ENCODE measurements at regions not wholly inside any gene's neighbourhood (a gene's known extent, or its start where the extent isn't known, plus 50 kb on each side); places are given as distances from the start of the nearest gene placed in this dataset.

- TF ChIP-seq CTCF (IDR thresholded peaks at IDR 0.05) (no peak), POLR2A (IDR thresholded peaks at IDR 0.05) (no peak), POLR2AphosphoS5 (IDR thresholded peaks at IDR 0.05) (no peak)
- H3K36me3 ChIP-seq, result no peaks in the 10 kb centered on the region
- H3K4me3 ChIP-seq, result no peak overlapping the region
- H3K9me3 ChIP-seq, result no peaks in the 10 kb centered on the region
- WGBS, result 88% methylated on average over 6 of the region's 6 CpGs
- H3K27ac ChIP-seq, result no peak overlapping the region
- H3K27me3 ChIP-seq (replicated peaks; ENCODE audit: insufficient read depth), result no peaks in the 10 kb centered on the region
- DNase-seq (ENCODE audit: low spot score), result no peak
- intact Hi-C loops (cut with DNase I), result no loop called here
- no peaks in the 10 kb centered on the region for H3K4me1 ChIP-seq (replicated peaks)
Measured at GRCh38 chr6:168735268-168735949, 294.4 kb downstream of the SMOC2 start.

- intact Hi-C loops (cut with DNase I), result no loop called here
Measured at GRCh38 chr6:168734523-168734922, 293.5 kb downstream of the SMOC2 start.

GRCh38 chr6:168732676-168733075 lies 291.7 kb downstream of the SMOC2 start:
- Histone ChIP-seq H3K9me3 (no peaks in the 10 kb centered on the region), H3K27me3 (replicated peaks; ENCODE audit: insufficient read depth) (no peaks in the 10 kb centered on the region), H3K36me3 (no peaks in the 10 kb centered on the region), H3K4me1 (replicated peaks) (no peaks in the 10 kb centered on the region), H3K4me3 (no peak overlapping the region), H3K27ac (no peak overlapping the region)
- TF ChIP-seq CTCF (IDR thresholded peaks at IDR 0.05), result no peak
- no peak for TF ChIP-seq POLR2AphosphoS5 (IDR thresholded peaks at IDR 0.05)
- no peak for TF ChIP-seq POLR2A (IDR thresholded peaks at IDR 0.05)
- 76% methylated on average over 8 of the region's 8 CpGs for WGBS
- DNase-seq (ENCODE audit: low spot score), result no peak
- intact Hi-C loops (cut with DNase I), result no loop called here

More at GRCh38 chr6:168734523-168734922, 293.5 kb downstream of the SMOC2 start:
- Histone ChIP-seq H3K27me3 (replicated peaks; ENCODE audit: insufficient read depth) (no peaks in the 10 kb centered on the region), H3K9me3 (no peaks in the 10 kb centered on the region), H3K36me3 (no peaks in the 10 kb centered on the region), H3K27ac (no peak overlapping the region), H3K4me3 (no peak overlapping the region), H3K4me1 (replicated peaks) (no peaks in the 10 kb centered on the region)
- 49% methylated on average over 5 of the region's 5 CpGs for WGBS
- TF ChIP-seq POLR2AphosphoS5 (IDR thresholded peaks at IDR 0.05) (no peak), POLR2A (IDR thresholded peaks at IDR 0.05) (no peak), CTCF (IDR thresholded peaks at IDR 0.05) (no peak)
- no peak for DNase-seq (ENCODE audit: low spot score)

- no peak overlapping the region for H3K4me3 ChIP-seq
- no peaks in the 10 kb centered on the region for H3K4me1 ChIP-seq (replicated peaks)
- TF ChIP-seq POLR2A (IDR thresholded peaks at IDR 0.05), result no peak
- no peak for TF ChIP-seq POLR2AphosphoS5 (IDR thresholded peaks at IDR 0.05)
- no peak for TF ChIP-seq CTCF (IDR thresholded peaks at IDR 0.05)
- no peak for DNase-seq (ENCODE audit: low spot score)
- no peaks in the 10 kb centered on the region for H3K36me3 ChIP-seq
- intact Hi-C loops (cut with DNase I), result no loop called here
- H3K9me3 ChIP-seq, result no peaks in the 10 kb centered on the region
- no peaks in the 10 kb centered on the region for H3K27me3 ChIP-seq (replicated peaks; ENCODE audit: insufficient read depth)
- H3K27ac ChIP-seq, result no peak overlapping the region
- WGBS, result 95% methylated on average over 14 of the region's 14 CpGs
Measured at GRCh38 chr6:168730931-168731716, 290.1 kb downstream of the SMOC2 start.
